Inflammatory macrophage treated with lipopolysaccharide for 1 hour (primary cell): ENCODE measurements at regions not wholly inside any gene's neighbourhood (a gene's known extent, or its start where the extent isn't known, plus 50 kb on each side); places are given as distances from the start of the nearest gene placed in this dataset.

Experiments used
- DNase-seq, 2 donors: peaks; one replicate each; pipeline ENCODE4 v3.0.0-alpha.2; 2020 to 2022

GRCh38 chr19:31718032-31718431, 368.8 kb upstream of the TSHZ3 start:
- DNase-seq = no peak

GRCh38 chr19:31718898-31719297, 369.7 kb upstream of the TSHZ3 start:
- DNase-seq = no peak

GRCh38 chr19:31723101-31723500, 373.9 kb upstream of the TSHZ3 start:
- no peak for DNase-seq

- DNase-seq = no peak
Measured at GRCh38 chr19:31725051-31725450, 375.8 kb upstream of the TSHZ3 start.

- DNase-seq = no peak
Measured at GRCh38 chr19:31727536-31727935, 378.3 kb upstream of the TSHZ3 start.

- DNase-seq = no peak
Measured at GRCh38 chr19:31730270-31730669, 381.0 kb upstream of the TSHZ3 start.

- no peak for DNase-seq
Measured at GRCh38 chr19:31733591-31733990, 384.4 kb upstream of the TSHZ3 start.

GRCh38 chr19:31742249-31742648, 393.0 kb upstream of the TSHZ3 start:
- no peak for DNase-seq

GRCh38 chr19:31745731-31746130, 396.5 kb upstream of the TSHZ3 start:
- DNase-seq = no peak

- no peak for DNase-seq
Measured at GRCh38 chr19:31749231-31749630, 400.0 kb upstream of the TSHZ3 start.

GRCh38 chr19:31759359-31759758, 410.1 kb upstream of the TSHZ3 start:
- no peak for DNase-seq

GRCh38 chr19:31761281-31761913, 412.2 kb upstream of the TSHZ3 start:
- DNase-seq = no peak

- DNase-seq = no peak
Measured at GRCh38 chr19:31770223-31770622, 421.0 kb upstream of the TSHZ3 start.

- no peak for DNase-seq
Measured at GRCh38 chr19:31772915-31773314, 423.7 kb upstream of the TSHZ3 start.

GRCh38 chr19:31781542-31781941, 432.3 kb upstream of the TSHZ3 start:
- DNase-seq = no peak

- DNase-seq = no peak
Measured at GRCh38 chr19:31783592-31783991, 434.4 kb upstream of the TSHZ3 start.

- DNase-seq = no peak
Measured at GRCh38 chr19:31784671-31785101, 435.4 kb upstream of the TSHZ3 start.

GRCh38 chr19:31801611-31802010, 452.4 kb upstream of the TSHZ3 start:
- DNase-seq = no peak

GRCh38 chr19:31803835-31804446, 454.7 kb upstream of the TSHZ3 start:
- DNase-seq = no peak

- no peak for DNase-seq
Measured at GRCh38 chr19:31804668-31805067, 455.4 kb upstream of the TSHZ3 start.

GRCh38 chr19:31810536-31811109, 461.4 kb upstream of the TSHZ3 start:
- no peak for DNase-seq

- DNase-seq = no peak
Measured at GRCh38 chr19:31817971-31818797, 468.9 kb upstream of the TSHZ3 start.

GRCh38 chr19:31818798-31819105, 469.5 kb upstream of the TSHZ3 start:
- no peak for DNase-seq

- DNase-seq = no peak
Measured at GRCh38 chr19:31819837-31820236, 470.6 kb upstream of the TSHZ3 start.
